ENCODE measurements at regions not wholly inside any gene's neighbourhood (a gene's known extent, or its start where the extent isn't known, plus 50 kb on each side); places are given as distances from the start of the nearest gene placed in this dataset.

- FAIRE-seq (no peak), ATAC-seq (peak; percentile 23), DNase-seq (ENCODE audit: low read depth, low spot score) (no peak)
- H3K9ac ChIP-seq (ENCODE audit: control insufficient read depth, insufficient read depth, low read length), result no peak overlapping the region
- H3K79me2 ChIP-seq (ENCODE audit: control insufficient read depth, insufficient read depth, low read length), result no peaks in the 10 kb centered on the region
- H3K4me2 ChIP-seq (ENCODE audit: control insufficient read depth, insufficient read depth), result no peak overlapping the region
- ChIA-PET SMC1A (ENCODE audit: uncharacterized antibody, unreplicated experiment) (interaction anchor here (0.7 kb wide), 1 partner anchor 1675 kb away, joined by 4 read pairs; no protein-coding TSS in a partner anchor), POLR2A (no interaction called here), RAD21 (ENCODE audit: unreplicated experiment) (no interaction called here), CTCF (interaction anchor here (0.9 kb wide), 1 partner anchor 18 kb away, joined by 3 read pairs; no protein-coding TSS in a partner anchor)
- H3K9me3 ChIP-seq (replicated peaks; ENCODE audit: control insufficient read depth, insufficient read depth, low read length), result no peaks in the 10 kb centered on the region
- H3K27ac ChIP-seq (ENCODE audit: control insufficient read depth, insufficient read depth), result no peak overlapping the region
- no TSS peak for BruUV-seq (replicated peaks)
- in situ Hi-C loops (cut with MboI), result no loop called here
- no peaks in the 10 kb centered on the region for H3K27me3 ChIP-seq (replicated peaks in 1 of 2; ENCODE audit: control insufficient read depth in 2 of 2, insufficient read depth in 2 of 2, low read length in 1 of 2)
- H4K20me1 ChIP-seq (ENCODE audit: control insufficient read depth, insufficient read depth), result no peaks in the 10 kb centered on the region
- no peak overlapping the region for H2AFZ ChIP-seq (ENCODE audit: control insufficient read depth, low read depth, low read length)
- H3K36me3 ChIP-seq (ENCODE audit: control insufficient read depth in 2 of 2, insufficient read depth in 2 of 2, low read length in 1 of 2), result no peaks in the 10 kb centered on the region
- H3K4me1 ChIP-seq (ENCODE audit: control insufficient read depth, insufficient read depth, low read length), result no peaks in the 10 kb centered on the region
- TF ChIP-seq RAD51 (IDR thresholded peaks at IDR 0.05), result no peak
- TF ChIP-seq ZNF384 (IDR thresholded peaks at IDR 0.05; ENCODE audit: borderline replicate concordance, low read depth, low read length), result no peak
- TF ChIP-seq, protein P1, sequence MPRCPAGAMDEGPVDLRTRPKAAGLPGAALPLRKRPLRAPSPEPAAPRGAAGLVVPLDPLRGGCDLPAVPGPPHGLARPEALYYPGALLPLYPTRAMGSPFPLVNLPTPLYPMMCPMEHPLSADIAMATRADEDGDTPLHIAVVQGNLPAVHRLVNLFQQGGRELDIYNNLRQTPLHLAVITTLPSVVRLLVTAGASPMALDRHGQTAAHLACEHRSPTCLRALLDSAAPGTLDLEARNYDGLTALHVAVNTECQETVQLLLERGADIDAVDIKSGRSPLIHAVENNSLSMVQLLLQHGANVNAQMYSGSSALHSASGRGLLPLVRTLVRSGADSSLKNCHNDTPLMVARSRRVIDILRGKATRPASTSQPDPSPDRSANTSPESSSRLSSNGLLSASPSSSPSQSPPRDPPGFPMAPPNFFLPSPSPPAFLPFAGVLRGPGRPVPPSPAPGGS (IDR thresholded peaks at IDR 0.05; ENCODE audit: borderline replicate concordance, insufficient read depth, low read depth, low read length, poor library complexity, severe bottlenecking), result no peak
- no peak for TF ChIP-seq TBL1XR1 (IDR thresholded peaks at IDR 0.05; ENCODE audit: low read depth, low read length)
- TF ChIP-seq NR2C1 (IDR thresholded peaks at IDR 0.05), result no peak
- no peak for TF ChIP-seq SMAD5 (IDR thresholded peaks at IDR 0.05; ENCODE audit: low read depth)
- no peak for TF ChIP-seq WRNIP1 (IDR thresholded peaks at IDR 0.05; ENCODE audit: borderline replicate concordance, low read depth, low read length)
- no peak for TF ChIP-seq BHLHE40 (IDR thresholded peaks at IDR 0.05; ENCODE audit: borderline replicate concordance in 1 of 2, low read depth in 2 of 2, low read length in 1 of 2)
- TF ChIP-seq CREM (IDR thresholded peaks at IDR 0.05; ENCODE audit: low read depth), result no peak
- no peak for TF ChIP-seq CREB1 (IDR thresholded peaks at IDR 0.05; ENCODE audit: low read depth)
- no peak for TF ChIP-seq NR2F1 (conservative IDR thresholded peaks at IDR 0.05)
- TF ChIP-seq BRCA1 (IDR thresholded peaks at IDR 0.05; ENCODE audit: low read depth, low read length), result no peak
- no peak for TF ChIP-seq YY1 (IDR thresholded peaks at IDR 0.05; ENCODE audit: low read depth, low read length)
- no peak for TF ChIP-seq ZBED1 (IDR thresholded peaks at IDR 0.05; ENCODE audit: borderline replicate concordance)
- intact Hi-C loops (cut with micrococcal nuclease; ENCODE audit: unreplicated experiment), result no loop called here
- H3K4me3 ChIP-seq, result no peak overlapping the region
- 0% methylated on average over 2 of the region's 2 CpGs for WGBS (ENCODE audit: insufficient coverage, insufficient replicate concordance, low lambda C conversion rate, missing lambda C conversion rate)
These were observed 933.1 kb downstream of the DIAPH3 start for GRCh38 chr13:59230484-59231264.
